ENCODE measurements at regions not wholly inside any gene's neighbourhood (a gene's known extent, or its start where the extent isn't known, plus 50 kb on each side); places are given as distances from the start of the nearest gene placed in this dataset.
A peak's percentile ranks its signal among the peaks of the same experiment; 100 is the strongest.

GRCh38 chr7:142383841-142384492 is 126.1 kb upstream of the PRSS58 start:
- H3K9me3 ChIP-seq (ENCODE audit: control insufficient read depth, low read depth, low read length) = no peaks in the 10 kb centered on the region
- FAIRE-seq (no peak), DNase-seq (ENCODE audit: low read depth, low spot score) (no peak)
- no peaks in the 10 kb centered on the region for H3K36me3 ChIP-seq (ENCODE audit: control insufficient read depth in 2 of 2, extremely low read depth in 1 of 2, insufficient read depth in 2 of 2, low read length in 2 of 2)
- H3K4me1 ChIP-seq (ENCODE audit: control insufficient read depth, extremely low read depth, insufficient read depth, low read length) = peaks cover 17% of the 10 kb centered on the region
- H3K4me2 ChIP-seq (ENCODE audit: control insufficient read depth, extremely low read depth, insufficient read depth, low read depth, low read length) = peak overlapping the region; percentile 51
- no peaks in the 10 kb centered on the region for H3K9me1 ChIP-seq (ENCODE audit: control insufficient read depth, extremely low read depth, insufficient read depth, low read length)
- no peaks in the 10 kb centered on the region for H4K20me1 ChIP-seq (ENCODE audit: control insufficient read depth, extremely low read depth, insufficient read depth, low read length)
- no peak for TF ChIP-seq EZH2 (IDR thresholded peaks at IDR 0.05; ENCODE audit: low read length)
- TF ChIP-seq CTCF (optimal IDR thresholded peaks at IDR 0.05 in 1 of 3, IDR thresholded peaks at IDR 0.05 in 1 of 3, conservative IDR thresholded peaks at IDR 0.05 in 1 of 3; ENCODE audit: extremely low read depth in 1 of 3, insufficient read depth in 2 of 3, low read length in 3 of 3) = peak in 1 of 3 experiments; percentile 16
- H2AFZ ChIP-seq (ENCODE audit: control insufficient read depth, low read length) = peak overlapping the region; percentile 84
- H3K4me3 ChIP-seq (ENCODE audit: control insufficient read depth in 2 of 3, extremely low read depth in 1 of 3, insufficient read depth in 2 of 3, low read depth in 1 of 3, low read length in 3 of 3) = no peak overlapping the region
- no peaks in the 10 kb centered on the region for H3K27me3 ChIP-seq (ENCODE audit: control insufficient read depth, extremely low read depth, insufficient read depth, low read length)
- no peaks in the 10 kb centered on the region for H3K79me2 ChIP-seq (ENCODE audit: control insufficient read depth, insufficient read depth, low read length)
- H3K27ac ChIP-seq (ENCODE audit: control insufficient read depth, insufficient read depth, low read length) = peak overlapping the region; percentile 76
- dilution Hi-C loops (cut with MboI; ENCODE audit: extremely low pct_ligation_motif_present, low sequenced_read_pairs) = no loop called here
- peak overlapping the region; percentile 42 for H3K9ac ChIP-seq (ENCODE audit: control insufficient read depth, extremely low read depth, insufficient read depth, low read length)

- H3K4me1 ChIP-seq (ENCODE audit: control insufficient read depth, extremely low read depth, insufficient read depth, low read length) = peaks cover 17% of the 10 kb centered on the region
- no peak overlapping the region for H3K4me3 ChIP-seq (ENCODE audit: control insufficient read depth in 2 of 3, extremely low read depth in 1 of 3, insufficient read depth in 2 of 3, low read depth in 1 of 3, low read length in 3 of 3)
- no peaks in the 10 kb centered on the region for H3K9me1 ChIP-seq (ENCODE audit: control insufficient read depth, extremely low read depth, insufficient read depth, low read length)
- no peak overlapping the region for H2AFZ ChIP-seq (ENCODE audit: control insufficient read depth, low read length)
- H3K27me3 ChIP-seq (ENCODE audit: control insufficient read depth, extremely low read depth, insufficient read depth, low read length) = no peaks in the 10 kb centered on the region
- H3K36me3 ChIP-seq (ENCODE audit: control insufficient read depth in 2 of 2, extremely low read depth in 1 of 2, insufficient read depth in 2 of 2, low read length in 2 of 2) = no peaks in the 10 kb centered on the region
- no peaks in the 10 kb centered on the region for H3K79me2 ChIP-seq (ENCODE audit: control insufficient read depth, insufficient read depth, low read length)
- FAIRE-seq = no peak
- no peak overlapping the region for H3K4me2 ChIP-seq (ENCODE audit: control insufficient read depth, extremely low read depth, insufficient read depth, low read depth, low read length)
- H4K20me1 ChIP-seq (ENCODE audit: control insufficient read depth, extremely low read depth, insufficient read depth, low read length) = no peaks in the 10 kb centered on the region
- no peak for TF ChIP-seq CTCF (optimal IDR thresholded peaks at IDR 0.05 in 1 of 3, IDR thresholded peaks at IDR 0.05 in 1 of 3, conservative IDR thresholded peaks at IDR 0.05 in 1 of 3; ENCODE audit: extremely low read depth in 1 of 3, insufficient read depth in 2 of 3, low read length in 3 of 3)
- TF ChIP-seq EZH2 (IDR thresholded peaks at IDR 0.05; ENCODE audit: low read length) = no peak
- H3K27ac ChIP-seq (ENCODE audit: control insufficient read depth, insufficient read depth, low read length) = no peak overlapping the region
- no peak overlapping the region for H3K9ac ChIP-seq (ENCODE audit: control insufficient read depth, extremely low read depth, insufficient read depth, low read length)
- no peak for DNase-seq (ENCODE audit: low read depth, low spot score)
- dilution Hi-C loops (cut with MboI; ENCODE audit: extremely low pct_ligation_motif_present, low sequenced_read_pairs) = no loop called here
- no peaks in the 10 kb centered on the region for H3K9me3 ChIP-seq (ENCODE audit: control insufficient read depth, low read depth, low read length)
Observed at GRCh38 chr7:142381727-142382390, 124.0 kb upstream of the PRSS58 start.
